ENCODE measurements at regions not wholly inside any gene's neighbourhood (a gene's known extent, or its start where the extent isn't known, plus 50 kb on each side); places are given as distances from the start of the nearest gene placed in this dataset.

DNA sequence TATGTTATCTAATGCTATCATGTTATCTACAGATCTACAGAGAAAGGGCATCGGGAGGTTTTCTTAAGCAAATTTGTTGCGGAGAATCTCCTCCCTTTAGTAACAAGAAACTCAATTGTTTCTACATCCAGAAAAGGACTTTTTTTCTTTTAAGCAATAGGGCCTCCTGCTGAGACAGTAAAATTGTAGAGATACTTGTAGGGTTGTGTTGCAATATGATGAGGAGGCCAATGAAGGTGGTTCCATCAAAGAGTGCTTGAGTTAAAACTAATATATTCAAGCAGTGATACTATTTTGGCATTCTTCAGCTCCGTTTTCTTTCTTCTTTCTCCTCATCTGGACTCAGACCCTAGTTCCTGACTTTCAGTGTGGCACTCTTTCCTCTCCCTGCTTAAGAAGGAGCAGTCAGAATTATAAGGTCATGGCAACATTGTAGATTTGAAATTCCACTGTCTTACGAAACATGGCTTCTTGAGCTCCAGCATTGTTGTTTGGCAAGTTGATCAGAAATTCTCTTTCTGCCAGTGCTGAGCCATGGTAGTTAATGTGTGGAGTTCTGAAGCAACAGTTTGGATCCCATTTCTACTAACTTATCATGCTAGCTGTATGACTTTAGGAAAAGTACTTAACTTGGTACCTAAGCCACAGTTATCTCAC is 202.0 kb upstream of the SLC14A2 start:
- TF ChIP-seq, protein P1, sequence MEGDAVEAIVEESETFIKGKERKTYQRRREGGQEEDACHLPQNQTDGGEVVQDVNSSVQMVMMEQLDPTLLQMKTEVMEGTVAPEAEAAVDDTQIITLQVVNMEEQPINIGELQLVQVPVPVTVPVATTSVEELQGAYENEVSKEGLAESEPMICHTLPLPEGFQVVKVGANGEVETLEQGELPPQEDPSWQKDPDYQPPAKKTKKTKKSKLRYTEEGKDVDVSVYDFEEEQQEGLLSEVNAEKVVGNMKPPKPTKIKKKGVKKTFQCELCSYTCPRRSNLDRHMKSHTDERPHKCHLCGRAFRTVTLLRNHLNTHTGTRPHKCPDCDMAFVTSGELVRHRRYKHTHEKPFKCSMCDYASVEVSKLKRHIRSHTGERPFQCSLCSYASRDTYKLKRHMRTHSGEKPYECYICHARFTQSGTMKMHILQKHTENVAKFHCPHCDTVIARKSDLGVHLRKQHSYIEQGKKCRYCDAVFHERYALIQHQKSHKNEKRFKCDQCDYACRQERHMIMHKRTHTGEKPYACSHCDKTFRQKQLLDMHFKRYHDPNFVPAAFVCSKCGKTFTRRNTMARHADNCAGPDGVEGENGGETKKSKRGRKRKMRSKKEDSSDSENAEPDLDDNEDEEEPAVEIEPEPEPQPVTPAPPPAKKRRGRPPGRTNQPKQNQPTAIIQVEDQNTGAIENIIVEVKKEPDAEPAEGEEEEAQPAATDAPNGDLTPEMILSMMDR (conservative IDR thresholded peaks at IDR 0.05) = no peak
- no peak for TF ChIP-seq ZFX (IDR thresholded peaks at IDR 0.05)

All from C4-2B (cell line).